GM12878 (cell line): ENCODE measurements at regions not wholly inside any gene's neighbourhood (a gene's known extent, or its start where the extent isn't known, plus 50 kb on each side); places are given as distances from the start of the nearest gene placed in this dataset.

ENCODE experiments used
- ATAC-seq: fragments of 200-7000 bp; cut with Tn5 transposase; 3 replicates; pipeline ENCODE4 v1.9.1; 2020; ENCODE audit warnings: mild to moderate bottlenecking, moderate library complexity
- BruUV-seq: library from RNA; stranded (reverse); fragments of 400-500 nt; replicated peaks from 2 replicates; lab custom pipeline; 2021; lab: Mats Ljungman, UMichigan
- CTCF ChIA-PET: fragments of 300-600 bp; sonication (Branson Sonifier 250); formaldehyde crosslinking; extraction: SDS; loops from one replicate; lab custom pipeline; 2021; ENCODE audit warnings: inconsistent platforms; lab: Yijun Ruan, JAX
- POLR2A ChIA-PET: fragments of 350-600 bp; formaldehyde crosslinking; extraction: SDS; loops from one replicate; lab custom pipeline; 2021; ENCODE audit warnings: inconsistent platforms; lab: Charles Lee
- RAD21 ChIA-PET: fragments of 300-600 bp; sonication (Branson Sonifier 250); formaldehyde crosslinking; loops from one replicate; lab custom pipeline; 2023; ENCODE audit warnings: antibody characterized with exemption; ENCODE audit not compliant: unreplicated experiment; lab: Charles Lee
- SMC1A ChIA-PET: fragments of 300-600 bp; sonication (Branson Sonifier 250); formaldehyde crosslinking; loops from one replicate; lab custom pipeline; 2023; ENCODE audit not compliant: unreplicated experiment, uncharacterized antibody; lab: Charles Lee
- DNase-seq: peaks from one replicate; pipeline ENCODE4 v3.0.0-alpha.2; 2011; ENCODE audit warnings: low read depth, low spot score
- FAIRE-seq: peaks from 3 replicates; lab custom pipeline; 2011; peaks lifted over from hg19 to GRCh38; lab: Jason Lieb, UNC
- H2AFZ ChIP-seq: 2 replicates; pipeline ENCODE4 v1.6.0; 2011; ENCODE audit warnings: low read depth, low read length, control low read depth; ENCODE audit not compliant: control insufficient read depth
- H3K27ac ChIP-seq: 2 replicates; pipeline ENCODE4 v1.5.1; 2011; ENCODE audit warnings: control low read depth; ENCODE audit not compliant: control insufficient read depth, insufficient read depth
- H3K27me3 ChIP-seq, 2 experiments: replicated peaks in 1 of 2; 2 replicates each; pipeline versions ENCODE4 v1.6.0 to v1.6.1; 2011; ENCODE audit warnings: low read length in 1 of 2; ENCODE audit not compliant: control insufficient read depth in 2 of 2, insufficient read depth in 2 of 2
- H3K36me3 ChIP-seq, 2 experiments: 2 replicates each; pipeline ENCODE4 v1.5.1; 2011; ENCODE audit warnings: low read length in 1 of 2; ENCODE audit not compliant: control insufficient read depth in 2 of 2, insufficient read depth in 2 of 2
- H3K4me1 ChIP-seq: 2 replicates; pipeline ENCODE4 v1.6.1; 2011; ENCODE audit warnings: mild to moderate bottlenecking, low read length, moderate library complexity, mixed read lengths; ENCODE audit not compliant: control insufficient read depth, insufficient read depth
- H3K4me2 ChIP-seq: 2 replicates; pipeline ENCODE4 v1.6.0; 2011; ENCODE audit warnings: control low read depth; ENCODE audit not compliant: control insufficient read depth, insufficient read depth
- H3K4me3 ChIP-seq: fragments of 200-600 bp; sonication (generic); 2 replicates; pipeline ENCODE4 v1.5.1; 2016
- H3K79me2 ChIP-seq: 2 replicates; pipeline ENCODE4 v1.6.0; 2011; ENCODE audit warnings: low read length; ENCODE audit not compliant: control insufficient read depth, insufficient read depth
- H3K9ac ChIP-seq: 2 replicates; pipeline ENCODE4 v1.8.0; 2011; ENCODE audit warnings: low read length, control low read depth, mixed read lengths; ENCODE audit not compliant: control insufficient read depth, insufficient read depth
- H3K9me3 ChIP-seq: replicated peaks from 3 replicates; pipeline ENCODE4 v1.5.1; 2011; ENCODE audit warnings: mild to moderate bottlenecking, low read length; ENCODE audit not compliant: control insufficient read depth, insufficient read depth
- H4K20me1 ChIP-seq: 2 replicates; pipeline ENCODE4 v1.6.0; 2011; ENCODE audit not compliant: control insufficient read depth, insufficient read depth
- ATF3 ChIP-seq: IDR thresholded peaks from 2 replicates; pipeline ENCODE4 v1.6.1; 2011; ENCODE audit warnings: low read depth, mild to moderate bottlenecking, low read length, moderate library complexity, borderline replicate concordance; ENCODE audit errors: extremely low read depth
- CBX3 ChIP-seq: fragments of 200-600 bp; sonication (generic); IDR thresholded peaks from 2 replicates; pipeline ENCODE4 v1.6.1; 2016; ENCODE audit warnings: low read depth, borderline replicate concordance
- CHD2 ChIP-seq: IDR thresholded peaks from 2 replicates; pipeline ENCODE4 v1.6.1; 2011; ENCODE audit warnings: low read depth, low read length, improper control_type of control experiment, borderline replicate concordance
- HCFC1 ChIP-seq: fragments of 150-350 bp; IDR thresholded peaks from 2 replicates; pipeline ENCODE4 v1.6.1; 2014; ENCODE audit warnings: low read length
- IKZF2 ChIP-seq, 2 experiments: fragments of 450-650 bp; IDR thresholded peaks; 2 replicates each; pipeline ENCODE4 v1.6.1; 2017; ENCODE audit warnings: mild to moderate bottlenecking in 2 of 2, moderate library complexity in 2 of 2
- JUNB ChIP-seq: IDR thresholded peaks from 2 replicates; pipeline ENCODE4 v1.6.1; 2016; ENCODE audit warnings: antibody characterized with exemption, mild to moderate bottlenecking
- NFYB ChIP-seq: IDR thresholded peaks from 2 replicates; pipeline ENCODE4 v1.6.1; 2011; ENCODE audit warnings: low read depth, mild to moderate bottlenecking, low read length, improper control_type of control experiment, moderate library complexity; ENCODE audit not compliant: insufficient read depth
- SMC3 ChIP-seq: IDR thresholded peaks from 2 replicates; pipeline ENCODE4 v1.6.1; 2011; ENCODE audit warnings: low read length, improper control_type of control experiment, borderline replicate concordance
- SUPT20H ChIP-seq: IDR thresholded peaks from 2 replicates; pipeline ENCODE4 v1.6.1; 2011; ENCODE audit warnings: low read depth, mild to moderate bottlenecking, low read length, moderate library complexity, borderline replicate concordance; ENCODE audit not compliant: control insufficient read depth
- TARDBP ChIP-seq: IDR thresholded peaks from 2 replicates; pipeline ENCODE4 v1.6.1; 2016; ENCODE audit warnings: borderline replicate concordance
- ZNF384 ChIP-seq: IDR thresholded peaks from 2 replicates; pipeline ENCODE4 v1.6.1; 2012; ENCODE audit warnings: low read depth, mild to moderate bottlenecking, low read length, improper control_type of control experiment, borderline replicate concordance
- WGBS: methylation state at CpG from one replicate; pipeline ENCODE4 v1.1.6; 2016; ENCODE audit warnings: low lambda C conversion rate; ENCODE audit not compliant: insufficient replicate concordance, insufficient coverage; ENCODE audit errors: missing lambda C conversion rate; 5-methylcytosine and 5-hydroxymethylcytosine counted together
- in situ Hi-C: fragments of 300-500 bp; cut with MboI; formaldehyde crosslinking; loops from 9 replicates; pipeline ENCODE4 v1.14.3; 2018; ENCODE audit warnings: mixed read lengths
- intact Hi-C: fragments of 100-400 bp; cut with micrococcal nuclease; formaldehyde crosslinking; loops from one replicate; pipeline ENCODE4 v1.14.2; 2022; ENCODE audit not compliant: unreplicated experiment
- TF ChIP-seq, protein P1 (sequence below): IDR thresholded peaks from 2 replicates; pipeline ENCODE4 v1.6.1; 2012; ENCODE audit warnings: improper control_type of control experiment, low read depth, low read length; ENCODE audit not compliant: insufficient replicate concordance

DNA sequence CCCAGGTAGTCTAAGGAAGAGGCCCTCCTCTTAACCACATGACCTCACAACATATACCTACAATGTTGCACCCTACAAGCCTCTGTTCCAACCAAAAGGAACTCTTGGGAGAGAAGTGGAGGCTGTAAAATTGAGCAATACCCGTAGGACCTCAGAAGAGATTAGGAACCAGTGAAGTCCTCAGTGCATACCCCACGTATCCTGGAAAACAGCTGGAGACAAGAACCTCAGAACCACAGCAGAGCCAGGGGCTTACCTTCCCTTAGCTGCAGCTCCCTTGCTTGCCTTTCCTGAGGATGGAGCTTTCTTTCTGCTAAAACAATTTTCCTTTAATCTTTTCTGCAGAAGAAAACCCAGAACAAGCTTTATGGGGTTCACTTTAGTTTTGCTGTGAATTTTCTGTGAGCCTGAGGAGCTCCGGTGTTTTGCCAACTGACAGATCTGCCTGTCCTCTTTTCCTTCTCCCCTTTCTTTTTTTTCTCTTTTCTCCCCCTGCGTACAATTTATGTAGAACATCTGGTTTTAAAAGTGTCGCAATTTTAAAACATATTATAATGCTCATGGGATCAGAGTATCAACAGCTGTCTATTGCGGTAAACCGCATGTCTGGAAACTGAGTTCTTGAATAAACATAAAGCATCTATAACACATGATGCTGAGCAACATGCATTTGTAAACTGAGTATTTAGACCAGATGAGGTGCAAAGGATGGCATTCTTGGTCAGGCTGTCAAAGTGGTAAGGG, 226.4 kb upstream of the MAF start:
- no peak overlapping the region for H3K4me2 ChIP-seq
- intact Hi-C loops (no loop called here), in situ Hi-C loops (no loop called here)
- no peaks in the 10 kb centered on the region for H4K20me1 ChIP-seq
- H3K4me1 ChIP-seq, result no peaks in the 10 kb centered on the region
- ChIA-PET POLR2A (no interaction called here), SMC1A (no interaction called here), CTCF (interaction anchor here (0.6 kb wide), 1 partner anchor 655 kb away, joined by 3 read pairs; no protein-coding TSS in a partner anchor), RAD21 (no interaction called here)
- no TSS peak for BruUV-seq
- no peak overlapping the region for H3K27ac ChIP-seq
- DNase-seq, result no peak
- WGBS, result 42% methylated on average over 7 of the region's 7 CpGs
- ATAC-seq, result no peak
- no peak for FAIRE-seq
- TF ChIP-seq ATF3 (no peak), TARDBP (no peak), IKZF2 (IDR thresholded peaks at IDR 0.05) (no peak), HCFC1 (no peak), SUPT20H (no peak)
- H2AFZ ChIP-seq, result no peak overlapping the region
- no peak overlapping the region for H3K4me3 ChIP-seq
- no peaks in the 10 kb centered on the region for H3K9me3 ChIP-seq
- no peaks in the 10 kb centered on the region for H3K79me2 ChIP-seq
- H3K9ac ChIP-seq, result no peak overlapping the region
- H3K36me3 ChIP-seq, result no peaks in the 10 kb centered on the region
- no peaks in the 10 kb centered on the region for H3K27me3 ChIP-seq

- no TSS peak for BruUV-seq
- Histone ChIP-seq H3K27ac (no peak overlapping the region), H3K9ac (no peak overlapping the region), H3K27me3 (no peaks in the 10 kb centered on the region), H3K4me3 (no peak overlapping the region), H3K79me2 (no peaks in the 10 kb centered on the region), H3K36me3 (no peaks in the 10 kb centered on the region), H3K4me2 (no peak overlapping the region), H3K9me3 (no peaks in the 10 kb centered on the region), H2AFZ (no peak overlapping the region), H4K20me1 (no peaks in the 10 kb centered on the region), H3K4me1 (no peaks in the 10 kb centered on the region)
- whole genome bisulfite sequencing, result 27% methylated on average over 1 of the region's 1 CpG
- FAIRE-seq, result no peak
- no peak for DNase-seq
- POLR2A ChIA-PET, result no interaction called here
- TF ChIP-seq NFYB (no peak), CHD2 (no peak), CBX3 (no peak), JUNB (no peak), SMC3 (no peak), ZNF384 (no peak)
- TF ChIP-seq, protein P1, sequence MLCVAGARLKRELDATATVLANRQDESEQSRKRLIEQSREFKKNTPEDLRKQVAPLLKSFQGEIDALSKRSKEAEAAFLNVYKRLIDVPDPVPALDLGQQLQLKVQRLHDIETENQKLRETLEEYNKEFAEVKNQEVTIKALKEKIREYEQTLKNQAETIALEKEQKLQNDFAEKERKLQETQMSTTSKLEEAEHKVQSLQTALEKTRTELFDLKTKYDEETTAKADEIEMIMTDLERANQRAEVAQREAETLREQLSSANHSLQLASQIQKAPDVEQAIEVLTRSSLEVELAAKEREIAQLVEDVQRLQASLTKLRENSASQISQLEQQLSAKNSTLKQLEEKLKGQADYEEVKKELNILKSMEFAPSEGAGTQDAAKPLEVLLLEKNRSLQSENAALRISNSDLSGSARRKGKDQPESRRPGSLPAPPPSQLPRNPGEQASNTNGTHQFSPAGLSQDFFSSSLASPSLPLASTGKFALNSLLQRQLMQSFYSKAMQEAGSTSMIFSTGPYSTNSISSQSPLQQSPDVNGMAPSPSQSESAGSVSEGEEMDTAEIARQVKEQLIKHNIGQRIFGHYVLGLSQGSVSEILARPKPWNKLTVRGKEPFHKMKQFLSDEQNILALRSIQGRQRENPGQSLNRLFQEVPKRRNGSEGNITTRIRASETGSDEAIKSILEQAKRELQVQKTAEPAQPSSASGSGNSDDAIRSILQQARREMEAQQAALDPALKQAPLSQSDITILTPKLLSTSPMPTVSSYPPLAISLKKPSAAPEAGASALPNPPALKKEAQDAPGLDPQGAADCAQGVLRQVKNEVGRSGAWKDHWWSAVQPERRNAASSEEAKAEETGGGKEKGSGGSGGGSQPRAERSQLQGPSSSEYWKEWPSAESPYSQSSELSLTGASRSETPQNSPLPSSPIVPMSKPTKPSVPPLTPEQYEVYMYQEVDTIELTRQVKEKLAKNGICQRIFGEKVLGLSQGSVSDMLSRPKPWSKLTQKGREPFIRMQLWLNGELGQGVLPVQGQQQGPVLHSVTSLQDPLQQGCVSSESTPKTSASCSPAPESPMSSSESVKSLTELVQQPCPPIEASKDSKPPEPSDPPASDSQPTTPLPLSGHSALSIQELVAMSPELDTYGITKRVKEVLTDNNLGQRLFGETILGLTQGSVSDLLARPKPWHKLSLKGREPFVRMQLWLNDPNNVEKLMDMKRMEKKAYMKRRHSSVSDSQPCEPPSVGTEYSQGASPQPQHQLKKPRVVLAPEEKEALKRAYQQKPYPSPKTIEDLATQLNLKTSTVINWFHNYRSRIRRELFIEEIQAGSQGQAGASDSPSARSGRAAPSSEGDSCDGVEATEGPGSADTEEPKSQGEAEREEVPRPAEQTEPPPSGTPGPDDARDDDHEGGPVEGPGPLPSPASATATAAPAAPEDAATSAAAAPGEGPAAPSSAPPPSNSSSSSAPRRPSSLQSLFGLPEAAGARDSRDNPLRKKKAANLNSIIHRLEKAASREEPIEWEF, result no peak
- in situ Hi-C loops, result no loop called here
- RAD21 ChIA-PET, result no interaction called here
- intact Hi-C loops, result no loop called here
- CTCF ChIA-PET, result no interaction called here
- no peak for ATAC-seq
- SMC1A ChIA-PET, result no interaction called here
These were observed 224.5 kb upstream of the MAF start for GRCh38 chr16:79825002-79825401.
